ENCODE measurements at regions not wholly inside any gene's neighbourhood (a gene's known extent, or its start where the extent isn't known, plus 50 kb on each side); places are given as distances from the start of the nearest gene placed in this dataset.

- peak in 2 of 3 experiments; percentile 12 to 61 for DNase-seq
These were observed 246.7 kb downstream of the MAFB start for GRCh38 chr20:40442181-40442963.

- no peak for DNase-seq
These were observed 247.3 kb downstream of the MAFB start for GRCh38 chr20:40441771-40442170.

- DNase-seq = no peak
These were observed 250.7 kb downstream of the MAFB start for GRCh38 chr20:40438161-40438830.

GRCh38 chr20:40436011-40436410, 253.0 kb downstream of the MAFB start:
- no peak for DNase-seq

- no peak for DNase-seq
These were observed 253.7 kb downstream of the MAFB start for GRCh38 chr20:40435146-40435895.

GRCh38 chr20:40434122-40434521, 254.9 kb downstream of the MAFB start:
- DNase-seq = no peak

- no peak for DNase-seq
These were observed 255.6 kb downstream of the MAFB start for GRCh38 chr20:40433341-40433861.

GRCh38 chr20:40431611-40432010, 257.4 kb downstream of the MAFB start:
- DNase-seq = no peak

- no peak for DNase-seq
These were observed 257.9 kb downstream of the MAFB start for GRCh38 chr20:40431112-40431511.

GRCh38 chr20:40427026-40427425, 262.0 kb downstream of the MAFB start:
- DNase-seq = no peak

- no peak for DNase-seq
These were observed 264.3 kb downstream of the MAFB start for GRCh38 chr20:40424695-40425094.

- DNase-seq = no peak
These were observed 266.4 kb downstream of the MAFB start for GRCh38 chr20:40422656-40423055.

GRCh38 chr20:40416274-40416673, 272.8 kb downstream of the MAFB start:
- no peak for DNase-seq

GRCh38 chr20:40414843-40415615, 274.0 kb downstream of the MAFB start:
- peak in 2 of 3 experiments; percentile 65 to 94 for DNase-seq

GRCh38 chr20:40410028-40410427, 279.0 kb downstream of the MAFB start:
- DNase-seq = no peak

- DNase-seq = no peak
These were observed 291.6 kb downstream of the MAFB start for GRCh38 chr20:40397467-40397866.

- DNase-seq = no peak
These were observed 295.6 kb downstream of the MAFB start for GRCh38 chr20:40393197-40394079.

GRCh38 chr20:40390654-40391053, 298.4 kb downstream of the MAFB start:
- DNase-seq = no peak

GRCh38 chr20:40370800-40371199, 318.2 kb downstream of the MAFB start:
- DNase-seq = no peak

- DNase-seq = no peak
These were observed 320.2 kb downstream of the MAFB start for GRCh38 chr20:40368876-40369275.

GRCh38 chr20:40361916-40362315, 327.1 kb downstream of the MAFB start:
- no peak for DNase-seq
